A673 (cell line): ENCODE measurements at regions not wholly inside any gene's neighbourhood (a gene's known extent, or its start where the extent isn't known, plus 50 kb on each side); places are given as distances from the start of the nearest gene placed in this dataset.

ENCODE experiments used
- CTCF ChIP-seq: fragments of 300-800, 200-600 bp; sonication (generic); conservative IDR thresholded peaks from 2 replicates; pipeline ENCODE4 v1.5.1; 2017; ENCODE audit warnings: low read depth, mild to moderate bottlenecking, antibody characterized with exemption, low read length, moderate library complexity, mixed read lengths
- EZH2 ChIP-seq: fragments of 200-600 bp; sonication (generic); IDR thresholded peaks from 2 replicates; pipeline ENCODE4 v1.6.1; 2017; ENCODE audit warnings: borderline replicate concordance, low read depth, mild to moderate bottlenecking, mixed read lengths, antibody characterized with exemption, low read length; ENCODE audit not compliant: poor library complexity, severe bottlenecking

GRCh38 chr12:90126125-90126524, 417.5 kb upstream of the ATP2B1 start:
- TF ChIP-seq EZH2 = no peak
- TF ChIP-seq CTCF = no peak
